Suprapubic skin (tissue), 4 donors: ENCODE measurements at regions not wholly inside any gene's neighbourhood (a gene's known extent, or its start where the extent isn't known, plus 50 kb on each side); places are given as distances from the start of the nearest gene placed in this dataset.
"Not testable (repeated sequence)": the region's sequence is repeated elsewhere in the genome, so short reads cannot be mapped to it uniquely, and the experiment has no call there.

Source experiments
- EP300 ChIP-seq: sonication (generic); formaldehyde crosslinking; IDR thresholded peaks from one replicate; pipeline ENCODE4 v1.6.1; 2017; ENCODE audit warnings: antibody characterized with exemption
- POLR2A ChIP-seq, 2 donors: fragments of 450-650 bp; IDR thresholded peaks; one replicate each; pipeline ENCODE4 v1.6.1; 2017; ENCODE audit warnings: antibody characterized with exemption in 2 of 2, mild to moderate bottlenecking in 2 of 2, moderate library complexity in 2 of 2
- POLR2AphosphoS5 ChIP-seq, 3 donors: sonication (generic); formaldehyde crosslinking; IDR thresholded peaks; one replicate each; pipeline ENCODE4 v1.6.1; 2017; ENCODE audit warnings: antibody characterized with exemption in 3 of 3
- TF ChIP-seq, protein P1 (sequence below), 2 donors: fragments of 200-600 bp in 1 of 2; fragments of 450-650 bp in 1 of 2; sonication (generic) in 1 of 2; IDR thresholded peaks; one replicate each; pipeline ENCODE4 v1.5.1; 2016 to 2019; ENCODE audit warnings: antibody characterized with exemption in 2 of 2, mild to moderate bottlenecking in 1 of 2, moderate library complexity in 1 of 2

DNA sequence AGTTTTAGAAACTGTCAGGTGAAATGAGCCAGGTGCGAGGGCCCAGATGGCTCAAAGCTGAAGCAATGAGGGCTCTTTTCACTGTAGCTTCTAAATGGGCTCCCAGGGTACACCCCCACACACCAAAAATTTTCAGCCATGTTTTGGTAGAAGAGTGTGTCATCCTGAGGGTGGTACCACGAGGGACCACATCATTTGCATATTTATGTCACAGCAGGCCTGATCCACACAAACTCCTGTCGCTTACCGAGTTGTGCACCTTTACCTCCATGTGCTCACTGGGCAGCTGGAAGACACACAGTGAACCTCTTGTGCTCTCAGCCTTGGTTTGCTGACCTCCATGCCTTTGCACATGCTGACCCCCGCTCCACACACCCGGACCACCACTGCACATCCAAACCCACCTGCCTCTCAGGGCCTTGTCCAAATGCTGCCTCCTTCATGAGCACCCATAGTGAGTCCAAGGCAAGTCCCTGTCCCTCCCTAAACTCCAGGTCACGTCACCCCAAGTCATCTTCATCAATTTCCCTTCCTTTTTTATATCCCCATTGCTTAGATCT, 352.2 kb downstream of the BCL2L11 start:
- TF ChIP-seq, protein P1, sequence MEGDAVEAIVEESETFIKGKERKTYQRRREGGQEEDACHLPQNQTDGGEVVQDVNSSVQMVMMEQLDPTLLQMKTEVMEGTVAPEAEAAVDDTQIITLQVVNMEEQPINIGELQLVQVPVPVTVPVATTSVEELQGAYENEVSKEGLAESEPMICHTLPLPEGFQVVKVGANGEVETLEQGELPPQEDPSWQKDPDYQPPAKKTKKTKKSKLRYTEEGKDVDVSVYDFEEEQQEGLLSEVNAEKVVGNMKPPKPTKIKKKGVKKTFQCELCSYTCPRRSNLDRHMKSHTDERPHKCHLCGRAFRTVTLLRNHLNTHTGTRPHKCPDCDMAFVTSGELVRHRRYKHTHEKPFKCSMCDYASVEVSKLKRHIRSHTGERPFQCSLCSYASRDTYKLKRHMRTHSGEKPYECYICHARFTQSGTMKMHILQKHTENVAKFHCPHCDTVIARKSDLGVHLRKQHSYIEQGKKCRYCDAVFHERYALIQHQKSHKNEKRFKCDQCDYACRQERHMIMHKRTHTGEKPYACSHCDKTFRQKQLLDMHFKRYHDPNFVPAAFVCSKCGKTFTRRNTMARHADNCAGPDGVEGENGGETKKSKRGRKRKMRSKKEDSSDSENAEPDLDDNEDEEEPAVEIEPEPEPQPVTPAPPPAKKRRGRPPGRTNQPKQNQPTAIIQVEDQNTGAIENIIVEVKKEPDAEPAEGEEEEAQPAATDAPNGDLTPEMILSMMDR (IDR thresholded peaks at IDR 0.05), result not testable (repeated sequence)
- not testable (repeated sequence) for TF ChIP-seq POLR2A (IDR thresholded peaks at IDR 0.05); POLR2AphosphoS5 (IDR thresholded peaks at IDR 0.05); EP300
